HEK293 (cell line): ENCODE measurements at regions not wholly inside any gene's neighbourhood (a gene's known extent, or its start where the extent isn't known, plus 50 kb on each side); places are given as distances from the start of the nearest gene placed in this dataset.

Source experiments
- PRDM1 ChIP-seq: fragments of 450-650 bp; formaldehyde crosslinking; IDR thresholded peaks from 2 replicates; pipeline ENCODE4; 2016; ENCODE audit warnings: missing biosample characterization, missing genetic modification characterization
- ZNF132 ChIP-seq: fragments of 450-650 bp; formaldehyde crosslinking; IDR thresholded peaks from 2 replicates; pipeline ENCODE4 v1.5.1; 2017; ENCODE audit warnings: missing biosample characterization, missing genetic modification characterization, borderline replicate concordance
- ZNF24 ChIP-seq: fragments of 450-650 bp; formaldehyde crosslinking; IDR thresholded peaks from 2 replicates; pipeline ENCODE4 v1.5.1; 2016; ENCODE audit warnings: missing biosample characterization, missing genetic modification characterization
- ZNF324 ChIP-seq: fragments of 450-650 bp; formaldehyde crosslinking; IDR thresholded peaks from 2 replicates; pipeline ENCODE4 v1.5.1; 2016; ENCODE audit warnings: missing biosample characterization, missing genetic modification characterization
- ZSCAN30 ChIP-seq: fragments of 450-650 bp; IDR thresholded peaks from 2 replicates; pipeline ENCODE4 v1.5.1; 2018; ENCODE audit warnings: missing biosample characterization, mild to moderate bottlenecking, missing genetic modification characterization, moderate library complexity
- TF ChIP-seq, protein P1 (sequence below): fragments of 450-650 bp; formaldehyde crosslinking; IDR thresholded peaks from 2 replicates; pipeline ENCODE4 v1.5.1; 2016; ENCODE audit warnings: missing biosample characterization, missing genetic modification characterization
- TF ChIP-seq, protein P2 (sequence below): fragments of 450-650 bp; formaldehyde crosslinking; IDR thresholded peaks from 2 replicates; pipeline ENCODE4; 2016; ENCODE audit warnings: missing biosample characterization, missing genetic modification characterization
- TF ChIP-seq, protein P3 (sequence below): fragments of 450-650 bp; formaldehyde crosslinking; IDR thresholded peaks from 2 replicates; pipeline ENCODE4 v1.5.1; 2016; ENCODE audit warnings: missing biosample characterization, missing genetic modification characterization

DNA sequence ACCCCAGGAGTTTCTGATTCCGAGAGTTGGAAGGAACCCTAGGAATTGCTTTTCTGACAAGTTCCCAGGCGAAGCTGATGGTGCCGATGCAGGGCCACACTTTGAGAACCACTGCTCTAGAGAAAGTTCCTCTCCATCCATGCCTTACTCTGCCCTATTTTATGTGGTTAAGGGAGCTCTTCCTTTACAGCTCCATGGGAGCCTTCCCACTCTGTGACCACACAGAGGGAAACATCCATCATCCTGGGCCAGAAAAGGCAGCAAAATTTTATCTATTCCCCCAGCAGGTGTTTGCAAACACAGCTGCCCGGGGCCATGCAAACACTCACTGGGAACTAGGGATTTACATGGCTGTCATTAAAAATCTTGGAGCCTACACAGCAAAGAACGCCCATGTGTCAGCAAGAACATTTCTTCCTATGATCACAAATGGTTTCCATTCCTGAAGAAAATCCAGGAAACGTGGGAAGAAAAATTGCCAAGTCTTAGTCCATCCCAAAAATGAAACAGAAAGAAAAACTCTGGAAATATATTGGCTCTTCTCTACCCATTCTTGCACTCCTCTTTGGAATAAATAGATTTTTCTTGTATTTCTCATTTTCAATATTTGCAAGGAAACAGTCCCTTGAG lies 252.7 kb downstream of the PMP22 start:
- TF ChIP-seq, protein P1, sequence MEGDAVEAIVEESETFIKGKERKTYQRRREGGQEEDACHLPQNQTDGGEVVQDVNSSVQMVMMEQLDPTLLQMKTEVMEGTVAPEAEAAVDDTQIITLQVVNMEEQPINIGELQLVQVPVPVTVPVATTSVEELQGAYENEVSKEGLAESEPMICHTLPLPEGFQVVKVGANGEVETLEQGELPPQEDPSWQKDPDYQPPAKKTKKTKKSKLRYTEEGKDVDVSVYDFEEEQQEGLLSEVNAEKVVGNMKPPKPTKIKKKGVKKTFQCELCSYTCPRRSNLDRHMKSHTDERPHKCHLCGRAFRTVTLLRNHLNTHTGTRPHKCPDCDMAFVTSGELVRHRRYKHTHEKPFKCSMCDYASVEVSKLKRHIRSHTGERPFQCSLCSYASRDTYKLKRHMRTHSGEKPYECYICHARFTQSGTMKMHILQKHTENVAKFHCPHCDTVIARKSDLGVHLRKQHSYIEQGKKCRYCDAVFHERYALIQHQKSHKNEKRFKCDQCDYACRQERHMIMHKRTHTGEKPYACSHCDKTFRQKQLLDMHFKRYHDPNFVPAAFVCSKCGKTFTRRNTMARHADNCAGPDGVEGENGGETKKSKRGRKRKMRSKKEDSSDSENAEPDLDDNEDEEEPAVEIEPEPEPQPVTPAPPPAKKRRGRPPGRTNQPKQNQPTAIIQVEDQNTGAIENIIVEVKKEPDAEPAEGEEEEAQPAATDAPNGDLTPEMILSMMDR = no peak
- TF ChIP-seq, protein P2, sequence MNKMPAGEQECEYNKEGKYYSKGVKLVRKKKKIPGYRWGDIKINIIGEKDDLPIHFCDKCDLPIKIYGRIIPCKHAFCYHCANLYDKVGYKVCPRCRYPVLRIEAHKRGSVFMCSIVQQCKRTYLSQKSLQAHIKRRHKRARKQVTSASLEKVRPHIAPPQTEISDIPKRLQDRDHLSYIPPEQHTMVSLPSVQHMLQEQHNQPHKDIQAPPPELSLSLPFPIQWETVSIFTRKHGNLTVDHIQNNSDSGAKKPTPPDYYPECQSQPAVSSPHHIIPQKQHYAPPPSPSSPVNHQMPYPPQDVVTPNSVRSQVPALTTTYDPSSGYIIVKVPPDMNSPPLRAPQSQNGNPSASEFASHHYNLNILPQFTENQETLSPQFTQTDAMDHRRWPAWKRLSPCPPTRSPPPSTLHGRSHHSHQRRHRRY (tag by site-specific recombination) = no peak
- TF ChIP-seq ZNF132 (tag by site-specific recombination) (no peak), ZNF324 (tag by site-specific recombination) (no peak), ZNF24 (tag by site-specific recombination) (no peak), PRDM1 (no peak), ZSCAN30 (tag by site-specific recombination) (no peak)
- TF ChIP-seq, protein P3, sequence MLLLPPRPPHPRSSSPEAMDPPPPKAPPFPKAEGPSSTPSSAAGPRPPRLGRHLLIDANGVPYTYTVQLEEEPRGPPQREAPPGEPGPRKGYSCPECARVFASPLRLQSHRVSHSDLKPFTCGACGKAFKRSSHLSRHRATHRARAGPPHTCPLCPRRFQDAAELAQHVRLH (tag by site-specific recombination) = no peak
